NT2/D1 (cell line): ENCODE measurements at regions not wholly inside any gene's neighbourhood (a gene's known extent, or its start where the extent isn't known, plus 50 kb on each side); places are given as distances from the start of the nearest gene placed in this dataset.

Experiments
- DNase-seq: peaks from one replicate; pipeline ENCODE4 v3.0.0-alpha.2; 2011; ENCODE audit warnings: low read depth, low spot score
- H3K27me3 ChIP-seq: 2 replicates; pipeline ENCODE4 v1.6.0; 2011; ENCODE audit warnings: mild to moderate bottlenecking; ENCODE audit not compliant: insufficient read length, insufficient read depth
- H3K36me3 ChIP-seq: 2 replicates; pipeline ENCODE4 v1.6.1; 2011; ENCODE audit warnings: mild to moderate bottlenecking, low read length, mixed read lengths; ENCODE audit not compliant: insufficient read depth, insufficient read length
- H3K4me1 ChIP-seq: 2 replicates; pipeline ENCODE4 v1.5.1; 2011; ENCODE audit not compliant: insufficient read depth, insufficient read length
- H3K4me3 ChIP-seq: 2 replicates; pipeline ENCODE4 v1.5.1; 2011; ENCODE audit warnings: low read depth; ENCODE audit not compliant: insufficient read length
- H3K9ac ChIP-seq: 2 replicates; pipeline ENCODE4 v1.6.0; 2011; ENCODE audit warnings: low read depth; ENCODE audit not compliant: insufficient read length
- H3K9me3 ChIP-seq: 2 replicates; pipeline ENCODE4 v1.5.1; 2011; ENCODE audit warnings: mild to moderate bottlenecking, low read length; ENCODE audit not compliant: insufficient read depth
- SUZ12 ChIP-seq: IDR thresholded peaks from 2 replicates; pipeline ENCODE4 v1.6.1; 2011; ENCODE audit not compliant: insufficient read length, insufficient read depth; ENCODE audit errors: extremely low read depth
- YY1 ChIP-seq: IDR thresholded peaks from 2 replicates; pipeline ENCODE4 v1.6.1; 2011; ENCODE audit not compliant: insufficient read length, insufficient read depth
- ZNF274 ChIP-seq: IDR thresholded peaks from 2 replicates; pipeline ENCODE4 v1.6.1; 2011; ENCODE audit warnings: mild to moderate bottlenecking, low read depth, low read length

GRCh38 chr7:20021066-20021465 is 196.1 kb downstream of the MACC1 start:
- Histone ChIP-seq H3K9ac (no peak overlapping the region), H3K36me3 (no peaks in the 10 kb centered on the region), H3K9me3 (peaks cover 8% of the 10 kb centered on the region; the same call in 1 of the 2 replicates), H3K27me3 (no peaks in the 10 kb centered on the region), H3K4me3 (no peak overlapping the region), H3K4me1 (no peaks in the 10 kb centered on the region)
- TF ChIP-seq YY1 (no peak), ZNF274 (no peak), SUZ12 (no peak)
- no peak for DNase-seq

DNA sequence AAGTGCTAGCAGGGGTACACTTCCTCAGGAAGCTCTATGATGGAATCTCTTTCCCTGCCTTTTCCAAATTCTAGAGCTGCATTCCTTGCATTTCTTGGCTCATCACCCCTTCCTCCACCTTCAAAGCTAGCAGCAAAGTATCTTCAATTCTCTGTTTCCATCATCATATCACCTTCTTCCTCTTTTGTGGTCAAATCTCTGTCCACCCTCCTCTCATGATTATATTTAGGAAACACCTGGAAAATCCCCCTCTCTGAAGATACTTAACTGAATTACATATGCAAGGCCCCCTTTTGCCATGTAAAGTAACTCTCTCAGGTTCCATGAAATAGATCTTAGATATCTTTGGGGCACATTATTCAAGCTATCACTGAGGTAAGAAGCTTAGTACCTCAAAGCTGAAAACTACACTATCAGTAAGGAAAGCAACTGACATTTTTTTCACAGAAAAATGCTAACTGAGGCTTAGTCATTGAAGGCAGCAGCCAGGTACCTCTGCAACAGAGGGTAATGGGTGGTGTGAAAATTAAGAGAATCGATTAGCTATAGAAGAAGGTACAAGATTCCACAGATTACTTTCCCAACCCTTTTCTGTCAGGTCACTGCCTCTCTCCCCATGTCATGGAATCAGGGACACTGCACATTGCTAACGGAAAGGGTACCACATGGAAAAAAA is 197.3 kb downstream of the MACC1 start:
- Histone ChIP-seq H3K36me3 (no peaks in the 10 kb centered on the region), H3K27me3 (no peaks in the 10 kb centered on the region), H3K9ac (no peak overlapping the region), H3K4me1 (no peaks in the 10 kb centered on the region), H3K9me3 (peaks cover 8% of the 10 kb centered on the region; the same call in 1 of the 2 replicates), H3K4me3 (no peak overlapping the region)
- TF ChIP-seq SUZ12 (no peak), YY1 (no peak), ZNF274 (no peak)
- DNase-seq = peak; percentile 44

- Histone ChIP-seq H3K9ac (no peak overlapping the region), H3K36me3 (no peaks in the 10 kb centered on the region), H3K27me3 (no peaks in the 10 kb centered on the region), H3K4me3 (no peak overlapping the region), H3K4me1 (no peaks in the 10 kb centered on the region), H3K9me3 (peaks cover 4% of the 10 kb centered on the region; the same call in 1 of the 2 replicates)
- DNase-seq = no peak
- no peak for TF ChIP-seq ZNF274
- TF ChIP-seq YY1 = no peak
- TF ChIP-seq SUZ12 = no peak
These were observed 200.5 kb downstream of the MACC1 start for GRCh38 chr7:20016669-20017068.

GRCh38 chr7:20013536-20013935 is 203.6 kb downstream of the MACC1 start:
- H3K4me3 ChIP-seq = no peak overlapping the region
- H3K9me3 ChIP-seq = no peaks in the 10 kb centered on the region
- no peaks in the 10 kb centered on the region for H3K36me3 ChIP-seq
- no peaks in the 10 kb centered on the region for H3K4me1 ChIP-seq
- TF ChIP-seq YY1 (no peak), ZNF274 (no peak), SUZ12 (no peak)
- DNase-seq = no peak
- H3K9ac ChIP-seq = no peak overlapping the region
- H3K27me3 ChIP-seq = no peaks in the 10 kb centered on the region

DNA sequence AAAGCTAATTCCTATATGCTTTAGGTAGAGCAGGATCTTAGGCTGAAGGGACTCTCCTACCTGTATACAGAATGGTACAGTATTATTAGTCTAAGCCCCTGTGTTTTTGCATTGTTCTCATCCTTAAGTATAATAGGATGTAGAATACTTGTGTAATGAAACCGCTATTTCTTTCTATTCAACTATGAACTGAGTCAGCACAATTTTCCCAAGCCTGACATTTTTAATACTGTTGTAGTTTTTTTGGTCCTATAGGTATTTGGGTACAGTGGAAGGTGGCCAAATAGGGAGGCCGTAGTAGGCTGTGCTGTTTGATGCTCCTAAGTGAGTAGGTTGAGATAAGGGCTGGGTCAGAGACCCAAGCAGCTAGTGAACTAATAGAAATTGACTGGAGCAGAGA is 205.1 kb downstream of the MACC1 start:
- no peak for TF ChIP-seq YY1
- Histone ChIP-seq H3K9me3 (no peaks in the 10 kb centered on the region), H3K4me1 (no peaks in the 10 kb centered on the region), H3K4me3 (no peak overlapping the region), H3K27me3 (no peaks in the 10 kb centered on the region), H3K36me3 (no peaks in the 10 kb centered on the region), H3K9ac (no peak overlapping the region)
- no peak for DNase-seq

DNA sequence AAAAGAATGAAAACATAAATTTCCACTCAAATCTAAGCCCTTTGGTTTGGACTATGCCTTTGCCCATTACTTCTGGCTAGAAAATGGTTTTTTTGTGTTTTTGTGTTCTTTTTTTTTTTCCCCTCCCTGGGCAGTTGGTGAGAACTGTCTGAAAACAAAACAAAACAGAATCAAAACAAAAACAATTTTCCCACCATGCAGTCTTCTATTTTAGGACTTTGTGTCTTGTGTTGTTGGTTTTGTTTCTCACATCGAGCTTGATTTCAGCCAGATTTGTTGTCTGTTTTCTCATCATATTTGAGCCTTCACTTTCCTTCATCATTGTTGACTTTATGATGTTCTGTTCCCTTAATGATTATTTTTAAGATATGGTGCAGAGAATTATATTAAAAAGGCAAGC is 206.3 kb downstream of the MACC1 start:
- Histone ChIP-seq H3K27me3 (no peaks in the 10 kb centered on the region), H3K9me3 (no peaks in the 10 kb centered on the region), H3K9ac (no peak overlapping the region), H3K4me3 (no peak overlapping the region), H3K36me3 (no peaks in the 10 kb centered on the region), H3K4me1 (no peaks in the 10 kb centered on the region)
- no peak for DNase-seq
- TF ChIP-seq SUZ12 (no peak), YY1 (no peak), ZNF274 (no peak)

- Histone ChIP-seq H3K27me3 (no peaks in the 10 kb centered on the region), H3K9ac (no peak overlapping the region)
- no peak for DNase-seq
These were observed 209.7 kb downstream of the MACC1 start for GRCh38 chr7:20007510-20007909.

More at GRCh38 chr7:20007510-20007909, 209.7 kb downstream of the MACC1 start:
- Histone ChIP-seq H3K4me1 (no peaks in the 10 kb centered on the region), H3K4me3 (no peak overlapping the region), H3K36me3 (peaks cover 9% of the 10 kb centered on the region), H3K9me3 (no peaks in the 10 kb centered on the region)
- no peak for TF ChIP-seq SUZ12
- no peak for TF ChIP-seq YY1
- no peak for TF ChIP-seq ZNF274
